Neural cell (in vitro differentiated cells): ENCODE measurements at regions not wholly inside any gene's neighbourhood (a gene's known extent, or its start where the extent isn't known, plus 50 kb on each side); places are given as distances from the start of the nearest gene placed in this dataset.
A peak's percentile ranks its signal among the peaks of the same experiment; 100 is the strongest.

Experiments used
- H2AFZ ChIP-seq: fragments of 200-600, 300-800 bp; sonication (generic), shearing (Covaris generic); 2 replicates; pipeline ENCODE4 v1.6.0; 2014; ENCODE audit warnings: low read depth, mild to moderate bottlenecking, antibody characterized with exemption, low read length, moderate library complexity
- H3F3A ChIP-seq: fragments of 200-600 bp; shearing (Covaris generic); 2 replicates; pipeline ENCODE4 v1.6.1; 2016; ENCODE audit warnings: mild to moderate bottlenecking, moderate library complexity, mixed read lengths, antibody characterized with exemption, low read length; ENCODE audit not compliant: insufficient read depth, poor library complexity, severe bottlenecking
- H3K27ac ChIP-seq: fragments of 200-600, 300-800 bp; sonication (generic), shearing (Covaris generic); 2 replicates; pipeline ENCODE4 v1.5.1; 2014; ENCODE audit warnings: mild to moderate bottlenecking, low read length, moderate library complexity
- H3K27me3 ChIP-seq: fragments of 300-800, 200-600 bp; sonication (generic), shearing (Covaris generic); 2 replicates; pipeline ENCODE4 v1.6.0; 2014; ENCODE audit warnings: mild to moderate bottlenecking, low read depth, low read length, moderate library complexity; ENCODE audit not compliant: insufficient read depth
- H3K36me3 ChIP-seq: fragments of 300-800, 200-600 bp; sonication (generic), shearing (Covaris generic); 2 replicates; pipeline ENCODE4 v1.5.1; 2014; ENCODE audit warnings: mild to moderate bottlenecking, antibody characterized with exemption, low read length, moderate library complexity; ENCODE audit not compliant: insufficient read depth
- H3K4me2 ChIP-seq: fragments of 300-800, 200-600 bp; sonication (generic), shearing (Covaris generic); 2 replicates; pipeline ENCODE4 v1.6.0; 2014; ENCODE audit warnings: mild to moderate bottlenecking, low read length
- H3K4me3 ChIP-seq: fragments of 300-800, 200-600 bp; sonication (generic), shearing (Covaris generic); 2 replicates; pipeline ENCODE4 v1.5.1; 2014; ENCODE audit warnings: mild to moderate bottlenecking, low read length, moderate library complexity
- H3K79me2 ChIP-seq: fragments of 200-600 bp; shearing (Covaris generic); replicated peaks from 2 replicates; pipeline ENCODE4 v1.6.0; 2014; ENCODE audit warnings: mild to moderate bottlenecking, low read length, moderate library complexity; ENCODE audit not compliant: insufficient read depth
- H3K9ac ChIP-seq: fragments of 300-800, 200-600 bp; sonication (generic), shearing (Covaris generic); 2 replicates; pipeline ENCODE4 v1.6.1; 2016; ENCODE audit warnings: mild to moderate bottlenecking, low read length, mixed read lengths
- H3K9me2 ChIP-seq: fragments of 200-600 bp; shearing (Covaris generic); 2 replicates; pipeline ENCODE4 v1.6.1; 2016; ENCODE audit warnings: mild to moderate bottlenecking, low read length, mixed read lengths; ENCODE audit not compliant: insufficient read depth
- H3K9me3 ChIP-seq: fragments of 200-600, 300-800 bp; sonication (generic), shearing (Covaris generic); 2 replicates; pipeline ENCODE4 v1.6.1; 2016; ENCODE audit warnings: mild to moderate bottlenecking, mixed run types, low read length, moderate library complexity, mixed read lengths
- H4K20me1 ChIP-seq: fragments of 200-600 bp; shearing (Covaris generic); 2 replicates; pipeline ENCODE4 v1.6.1; 2016; ENCODE audit warnings: mild to moderate bottlenecking, mixed run types; ENCODE audit not compliant: insufficient read depth
- EP300 ChIP-seq: fragments of 450-650 bp; conservative IDR thresholded peaks from 2 replicates; pipeline ENCODE4 v1.6.1; 2014; ENCODE audit warnings: antibody characterized with exemption, mild to moderate bottlenecking, moderate library complexity; ENCODE audit not compliant: poor library complexity, severe bottlenecking
- EZH2 ChIP-seq: fragments of 200-600, 300-800 bp; shearing (Covaris generic), sonication (generic); IDR thresholded peaks from 2 replicates; pipeline ENCODE4 v1.6.1; 2014; ENCODE audit warnings: antibody characterized with exemption, low read length, borderline replicate concordance, mild to moderate bottlenecking; ENCODE audit not compliant: insufficient read depth, poor library complexity, severe bottlenecking
- MXI1 ChIP-seq: fragments of 450-650 bp; conservative IDR thresholded peaks from 2 replicates; pipeline ENCODE4 v1.6.1; 2014; ENCODE audit warnings: antibody characterized with exemption, mild to moderate bottlenecking; ENCODE audit not compliant: poor library complexity, severe bottlenecking
- POLR2AphosphoS5 ChIP-seq: IDR thresholded peaks from 2 replicates; pipeline ENCODE4 v1.6.1; 2012
- RAD21 ChIP-seq: fragments of 450-650 bp; conservative IDR thresholded peaks from 2 replicates; pipeline ENCODE4 v1.6.1; 2014; ENCODE audit warnings: antibody characterized with exemption, mild to moderate bottlenecking, moderate library complexity
- SMC3 ChIP-seq: fragments of 450-650 bp; conservative IDR thresholded peaks from 2 replicates; pipeline ENCODE4 v1.6.1; 2014; ENCODE audit warnings: antibody characterized with exemption, mild to moderate bottlenecking, moderate library complexity; ENCODE audit not compliant: poor library complexity
- TAF1 ChIP-seq: IDR thresholded peaks from 2 replicates; pipeline ENCODE4 v1.6.1; 2012; ENCODE audit warnings: low read depth
- TF ChIP-seq, protein P1 (sequence below): fragments of 450-650 bp; IDR thresholded peaks from 2 replicates; pipeline ENCODE4 v1.5.1; 2014; ENCODE audit warnings: antibody characterized with exemption, mild to moderate bottlenecking, moderate library complexity; ENCODE audit not compliant: poor library complexity, severe bottlenecking
- TF ChIP-seq, protein P2 (sequence below): IDR thresholded peaks from 2 replicates; pipeline ENCODE4 v1.6.1; 2012; ENCODE audit warnings: borderline replicate concordance

DNA sequence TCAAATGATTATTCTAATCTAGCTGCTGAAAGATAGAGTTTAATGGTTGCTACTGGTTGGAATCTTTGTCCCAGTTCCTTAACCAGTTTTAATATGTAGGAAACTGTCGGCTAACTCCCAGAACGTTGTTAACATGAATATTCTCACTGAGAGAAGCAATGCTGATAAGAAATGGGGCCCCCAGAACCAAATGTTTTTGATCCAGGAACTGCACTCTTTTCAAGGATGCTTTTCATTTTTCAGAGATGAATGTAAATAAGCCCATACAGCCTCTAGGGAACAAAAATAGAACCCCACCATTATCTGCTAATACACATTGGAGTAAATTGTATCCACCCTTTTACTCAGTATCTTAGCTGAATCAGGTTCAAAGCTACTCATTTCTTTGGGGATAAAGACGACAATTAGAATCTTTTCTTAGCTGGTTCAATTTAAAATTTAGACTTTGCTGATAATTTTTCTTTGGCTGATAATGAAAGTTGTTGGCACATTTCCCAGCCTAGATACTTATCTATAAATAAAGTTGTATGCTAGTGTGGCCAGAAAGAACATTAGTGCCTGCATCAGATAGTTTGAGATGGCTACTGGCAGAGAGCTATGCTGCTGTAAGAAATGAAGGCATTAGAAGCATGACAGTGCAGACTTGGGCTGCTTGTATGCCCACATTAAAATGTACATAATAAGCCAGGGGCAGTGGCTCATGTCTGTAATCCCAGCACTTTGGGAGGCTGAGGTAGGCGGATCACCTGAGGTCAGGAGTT is 323.3 kb upstream of the PDGFD start:
- H3F3A ChIP-seq: no peaks in the 10 kb centered on the region
- no peak overlapping the region for H3K4me3 ChIP-seq
- H3K9me2 ChIP-seq: no peaks in the 10 kb centered on the region
- no peaks in the 10 kb centered on the region for H3K36me3 ChIP-seq
- H2AFZ ChIP-seq: no peak overlapping the region
- H4K20me1 ChIP-seq: no peaks in the 10 kb centered on the region
- no peak overlapping the region for H3K4me2 ChIP-seq
- H3K79me2 ChIP-seq: no peaks in the 10 kb centered on the region
- H3K27ac ChIP-seq: no peak overlapping the region
- no peaks in the 10 kb centered on the region for H3K9me3 ChIP-seq
- no peak for TF ChIP-seq MXI1
- TF ChIP-seq, protein P1, sequence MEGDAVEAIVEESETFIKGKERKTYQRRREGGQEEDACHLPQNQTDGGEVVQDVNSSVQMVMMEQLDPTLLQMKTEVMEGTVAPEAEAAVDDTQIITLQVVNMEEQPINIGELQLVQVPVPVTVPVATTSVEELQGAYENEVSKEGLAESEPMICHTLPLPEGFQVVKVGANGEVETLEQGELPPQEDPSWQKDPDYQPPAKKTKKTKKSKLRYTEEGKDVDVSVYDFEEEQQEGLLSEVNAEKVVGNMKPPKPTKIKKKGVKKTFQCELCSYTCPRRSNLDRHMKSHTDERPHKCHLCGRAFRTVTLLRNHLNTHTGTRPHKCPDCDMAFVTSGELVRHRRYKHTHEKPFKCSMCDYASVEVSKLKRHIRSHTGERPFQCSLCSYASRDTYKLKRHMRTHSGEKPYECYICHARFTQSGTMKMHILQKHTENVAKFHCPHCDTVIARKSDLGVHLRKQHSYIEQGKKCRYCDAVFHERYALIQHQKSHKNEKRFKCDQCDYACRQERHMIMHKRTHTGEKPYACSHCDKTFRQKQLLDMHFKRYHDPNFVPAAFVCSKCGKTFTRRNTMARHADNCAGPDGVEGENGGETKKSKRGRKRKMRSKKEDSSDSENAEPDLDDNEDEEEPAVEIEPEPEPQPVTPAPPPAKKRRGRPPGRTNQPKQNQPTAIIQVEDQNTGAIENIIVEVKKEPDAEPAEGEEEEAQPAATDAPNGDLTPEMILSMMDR: no peak
- TF ChIP-seq RAD21: no peak
- no peak for TF ChIP-seq TAF1
- no peak for TF ChIP-seq POLR2AphosphoS5
- no peak for TF ChIP-seq SMC3
- TF ChIP-seq EP300: no peak
- TF ChIP-seq, protein P2, sequence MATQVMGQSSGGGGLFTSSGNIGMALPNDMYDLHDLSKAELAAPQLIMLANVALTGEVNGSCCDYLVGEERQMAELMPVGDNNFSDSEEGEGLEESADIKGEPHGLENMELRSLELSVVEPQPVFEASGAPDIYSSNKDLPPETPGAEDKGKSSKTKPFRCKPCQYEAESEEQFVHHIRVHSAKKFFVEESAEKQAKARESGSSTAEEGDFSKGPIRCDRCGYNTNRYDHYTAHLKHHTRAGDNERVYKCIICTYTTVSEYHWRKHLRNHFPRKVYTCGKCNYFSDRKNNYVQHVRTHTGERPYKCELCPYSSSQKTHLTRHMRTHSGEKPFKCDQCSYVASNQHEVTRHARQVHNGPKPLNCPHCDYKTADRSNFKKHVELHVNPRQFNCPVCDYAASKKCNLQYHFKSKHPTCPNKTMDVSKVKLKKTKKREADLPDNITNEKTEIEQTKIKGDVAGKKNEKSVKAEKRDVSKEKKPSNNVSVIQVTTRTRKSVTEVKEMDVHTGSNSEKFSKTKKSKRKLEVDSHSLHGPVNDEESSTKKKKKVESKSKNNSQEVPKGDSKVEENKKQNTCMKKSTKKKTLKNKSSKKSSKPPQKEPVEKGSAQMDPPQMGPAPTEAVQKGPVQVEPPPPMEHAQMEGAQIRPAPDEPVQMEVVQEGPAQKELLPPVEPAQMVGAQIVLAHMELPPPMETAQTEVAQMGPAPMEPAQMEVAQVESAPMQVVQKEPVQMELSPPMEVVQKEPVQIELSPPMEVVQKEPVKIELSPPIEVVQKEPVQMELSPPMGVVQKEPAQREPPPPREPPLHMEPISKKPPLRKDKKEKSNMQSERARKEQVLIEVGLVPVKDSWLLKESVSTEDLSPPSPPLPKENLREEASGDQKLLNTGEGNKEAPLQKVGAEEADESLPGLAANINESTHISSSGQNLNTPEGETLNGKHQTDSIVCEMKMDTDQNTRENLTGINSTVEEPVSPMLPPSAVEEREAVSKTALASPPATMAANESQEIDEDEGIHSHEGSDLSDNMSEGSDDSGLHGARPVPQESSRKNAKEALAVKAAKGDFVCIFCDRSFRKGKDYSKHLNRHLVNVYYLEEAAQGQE: no peak
- TF ChIP-seq EZH2: no peak
- H3K27me3 ChIP-seq: no peaks in the 10 kb centered on the region
- H3K9ac ChIP-seq: no peak overlapping the region

DNA sequence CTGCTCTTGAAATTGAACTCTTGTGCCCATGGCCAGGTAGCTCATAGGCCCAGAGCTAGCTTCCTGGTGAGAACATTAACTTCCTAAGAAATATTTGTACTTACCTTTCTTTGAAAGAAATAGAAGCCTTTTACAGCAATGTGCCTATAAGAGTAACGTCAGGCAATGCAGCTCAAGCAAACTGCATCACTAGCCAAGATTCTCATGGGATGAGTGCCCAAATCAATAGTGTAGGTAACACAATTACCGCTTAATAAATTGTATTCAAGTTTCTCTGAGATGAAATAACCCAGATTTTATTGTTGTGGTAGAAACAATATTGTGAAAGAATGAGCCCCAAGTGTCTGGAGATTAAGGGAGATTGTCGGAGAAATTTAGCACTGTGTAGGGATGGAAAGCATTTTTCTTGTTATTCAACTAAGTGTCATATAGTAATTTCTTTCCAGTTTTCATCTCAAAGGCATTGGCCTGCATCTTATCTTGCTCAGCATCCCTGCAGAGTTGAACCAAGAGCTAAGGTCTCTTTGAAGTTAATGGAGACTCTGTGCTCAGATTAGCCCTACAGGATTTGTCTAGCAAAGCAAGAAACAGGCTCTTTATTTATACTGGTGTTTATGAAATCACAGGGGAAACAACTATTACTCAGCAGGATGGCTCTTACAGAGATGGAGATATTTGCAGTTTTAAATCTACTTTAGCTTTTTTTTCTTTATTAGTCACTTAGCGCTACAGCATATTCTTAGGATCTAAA is 321.0 kb upstream of the PDGFD start:
- Histone ChIP-seq H3F3A (no peaks in the 10 kb centered on the region), H3K4me3 (no peak overlapping the region), H3K36me3 (no peaks in the 10 kb centered on the region), H3K27me3 (no peaks in the 10 kb centered on the region), H3K4me2 (no peak overlapping the region), H2AFZ (no peak overlapping the region), H3K79me2 (no peaks in the 10 kb centered on the region), H3K9me2 (no peaks in the 10 kb centered on the region), H3K27ac (no peak overlapping the region), H3K9ac (no peak overlapping the region), H4K20me1 (no peaks in the 10 kb centered on the region), H3K9me3 (no peaks in the 10 kb centered on the region)
- TF ChIP-seq RAD21 (peak; percentile 12), EP300 (peak; percentile 31), MXI1 (no peak), POLR2AphosphoS5 (peak; percentile 77)
- TF ChIP-seq, protein P2: no peak
- TF ChIP-seq, protein P1: peak; percentile 16
